ENCODE measurements at regions not wholly inside any gene's neighbourhood (a gene's known extent, or its start where the extent isn't known, plus 50 kb on each side); places are given as distances from the start of the nearest gene placed in this dataset.
"Not testable (repeated sequence)": the region's sequence is repeated elsewhere in the genome, so short reads cannot be mapped to it uniquely, and the experiment has no call there.

- no peak for DNase-seq (ENCODE audit: low read depth)
Observed at GRCh38 chr2:173719471-173719870, 245.7 kb downstream of the SP3 start.

- DNase-seq (ENCODE audit: low read depth) = no peak
Observed at GRCh38 chr2:173720306-173720705, 244.9 kb downstream of the SP3 start.

GRCh38 chr2:173734797-173735196, 230.4 kb downstream of the SP3 start:
- DNase-seq (ENCODE audit: low read depth) = no peak

- DNase-seq (ENCODE audit: low read depth) = not testable (repeated sequence)
Observed at GRCh38 chr2:173737954-173738575, 227.1 kb downstream of the SP3 start.

- DNase-seq (ENCODE audit: low read depth) = no peak
Observed at GRCh38 chr2:173739006-173739405, 226.2 kb downstream of the SP3 start.

GRCh38 chr2:173740639-173741038, 224.5 kb downstream of the SP3 start:
- DNase-seq (ENCODE audit: low read depth) = no peak

GRCh38 chr2:173741759-173742158, 223.4 kb downstream of the SP3 start:
- peak; percentile 75 for DNase-seq (ENCODE audit: low read depth)

GRCh38 chr2:173747035-173747434, 218.1 kb downstream of the SP3 start:
- DNase-seq (ENCODE audit: low read depth) = no peak

GRCh38 chr2:173749315-173749714, 215.9 kb downstream of the SP3 start:
- DNase-seq (ENCODE audit: low read depth) = peak; percentile 67

GRCh38 chr2:173750353-173750801, 214.8 kb downstream of the SP3 start:
- DNase-seq (ENCODE audit: low read depth) = peak; percentile 14

- DNase-seq (ENCODE audit: low read depth) = no peak
Observed at GRCh38 chr2:173750831-173751230, 214.3 kb downstream of the SP3 start.

- no peak for DNase-seq (ENCODE audit: low read depth)
Observed at GRCh38 chr2:173751245-173751975, 213.8 kb downstream of the SP3 start.

GRCh38 chr2:173752152-173752551, 213.0 kb downstream of the SP3 start:
- peak; percentile 13 for DNase-seq (ENCODE audit: low read depth)

- no peak for DNase-seq (ENCODE audit: low read depth)
Observed at GRCh38 chr2:173753441-173753840, 211.7 kb downstream of the SP3 start.

- DNase-seq (ENCODE audit: low read depth) = peak; percentile 40
Observed at GRCh38 chr2:173754165-173754564, 211.0 kb downstream of the SP3 start.

- no peak for DNase-seq (ENCODE audit: low read depth)
Observed at GRCh38 chr2:173754837-173755236, 210.3 kb downstream of the SP3 start.

- DNase-seq (ENCODE audit: low read depth) = no peak
Observed at GRCh38 chr2:173755798-173756197, 209.4 kb downstream of the SP3 start.

- no peak for DNase-seq (ENCODE audit: low read depth)
Observed at GRCh38 chr2:173759959-173760358, 205.2 kb downstream of the SP3 start.

GRCh38 chr2:173760553-173760952, 204.6 kb downstream of the SP3 start:
- peak; percentile 27 for DNase-seq (ENCODE audit: low read depth)

- no peak for DNase-seq (ENCODE audit: low read depth)
Observed at GRCh38 chr2:173761603-173762119, 203.5 kb downstream of the SP3 start.

- DNase-seq (ENCODE audit: low read depth) = no peak
Observed at GRCh38 chr2:173762221-173762620, 203.0 kb downstream of the SP3 start.

- DNase-seq (ENCODE audit: low read depth) = no peak
Observed at GRCh38 chr2:173762864-173763263, 202.3 kb downstream of the SP3 start.

GRCh38 chr2:173763641-173764040, 201.5 kb downstream of the SP3 start:
- no peak for DNase-seq (ENCODE audit: low read depth)

Data from renal cortical epithelial cell (primary cell).